ENCODE measurements at regions not wholly inside any gene's neighbourhood (a gene's known extent, or its start where the extent isn't known, plus 50 kb on each side); places are given as distances from the start of the nearest gene placed in this dataset.

DNA sequence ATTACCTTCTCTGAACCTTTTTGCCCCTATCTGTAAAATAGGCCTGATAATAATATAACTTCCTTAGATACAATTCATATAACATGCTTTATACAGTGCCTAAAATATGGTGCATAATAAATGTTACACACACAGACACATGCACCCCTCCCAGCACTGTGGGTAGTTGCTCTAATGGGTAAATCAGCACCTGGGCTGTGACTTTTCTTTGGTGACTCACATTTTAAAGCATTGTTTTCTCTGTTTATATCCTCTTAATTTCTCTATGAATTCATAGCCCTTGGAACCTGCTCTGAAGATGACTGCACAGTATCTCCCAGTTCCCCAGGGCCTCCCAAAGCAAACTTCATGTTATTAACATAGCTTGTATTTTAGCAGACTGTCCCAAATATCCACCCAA lies 248.2 kb upstream of the TNP1 start:
- H3K4me1 ChIP-seq (ENCODE audit: control insufficient read depth in 5 of 5, insufficient read depth in 5 of 5, low read length in 5 of 5): no peaks in the 10 kb centered on the region
- H3K9me3 ChIP-seq (ENCODE audit: control insufficient read depth in 4 of 4, insufficient read depth in 3 of 4, low read length in 3 of 4): no peaks in the 10 kb centered on the region
- no peaks in the 10 kb centered on the region for H3K27me3 ChIP-seq (ENCODE audit: control insufficient read depth in 3 of 3, insufficient read depth in 3 of 3, low read length in 2 of 3)
- no peak overlapping the region for H3K4me3 ChIP-seq
- H3K36me3 ChIP-seq (ENCODE audit: control insufficient read depth in 4 of 4, insufficient read depth in 4 of 4, low read length in 4 of 4): no peaks in the 10 kb centered on the region
- ATAC-seq (ENCODE audit: insufficient read depth, low FRiP score): no peak
- H3K27ac ChIP-seq (ENCODE audit: low read depth in 1 of 2, low read length in 1 of 2): no peak overlapping the region
- TF ChIP-seq, protein P1, sequence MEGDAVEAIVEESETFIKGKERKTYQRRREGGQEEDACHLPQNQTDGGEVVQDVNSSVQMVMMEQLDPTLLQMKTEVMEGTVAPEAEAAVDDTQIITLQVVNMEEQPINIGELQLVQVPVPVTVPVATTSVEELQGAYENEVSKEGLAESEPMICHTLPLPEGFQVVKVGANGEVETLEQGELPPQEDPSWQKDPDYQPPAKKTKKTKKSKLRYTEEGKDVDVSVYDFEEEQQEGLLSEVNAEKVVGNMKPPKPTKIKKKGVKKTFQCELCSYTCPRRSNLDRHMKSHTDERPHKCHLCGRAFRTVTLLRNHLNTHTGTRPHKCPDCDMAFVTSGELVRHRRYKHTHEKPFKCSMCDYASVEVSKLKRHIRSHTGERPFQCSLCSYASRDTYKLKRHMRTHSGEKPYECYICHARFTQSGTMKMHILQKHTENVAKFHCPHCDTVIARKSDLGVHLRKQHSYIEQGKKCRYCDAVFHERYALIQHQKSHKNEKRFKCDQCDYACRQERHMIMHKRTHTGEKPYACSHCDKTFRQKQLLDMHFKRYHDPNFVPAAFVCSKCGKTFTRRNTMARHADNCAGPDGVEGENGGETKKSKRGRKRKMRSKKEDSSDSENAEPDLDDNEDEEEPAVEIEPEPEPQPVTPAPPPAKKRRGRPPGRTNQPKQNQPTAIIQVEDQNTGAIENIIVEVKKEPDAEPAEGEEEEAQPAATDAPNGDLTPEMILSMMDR (IDR thresholded peaks at IDR 0.05; ENCODE audit: control extremely low read depth, extremely low read depth): no peak
- no peak for DNase-seq
- no peak overlapping the region for H3K9ac ChIP-seq (ENCODE audit: insufficient read depth in 1 of 2, low read length in 2 of 2)

DNA sequence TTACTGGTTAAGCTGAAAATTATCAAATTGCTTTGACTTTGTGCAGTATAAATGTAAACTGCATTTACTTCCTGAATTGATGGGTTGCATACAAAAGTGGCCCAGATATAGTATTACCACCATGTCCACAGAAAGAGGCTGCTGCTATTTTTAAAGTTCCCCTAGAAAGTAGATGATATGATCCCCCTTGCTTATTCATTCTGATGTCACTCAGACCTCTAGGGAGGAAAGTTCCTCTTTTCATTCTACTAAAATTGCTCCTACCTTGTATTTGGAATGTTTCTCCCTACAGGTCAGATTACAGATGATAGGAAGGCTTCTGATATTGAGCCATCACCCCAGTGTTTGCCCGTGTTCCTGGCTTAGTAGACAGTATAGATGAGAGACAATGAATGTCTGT lies 247.6 kb upstream of the TNP1 start:
- Histone ChIP-seq H3K27me3 (ENCODE audit: control insufficient read depth in 3 of 3, insufficient read depth in 3 of 3, low read length in 2 of 3) (no peaks in the 10 kb centered on the region), H3K27ac (ENCODE audit: low read depth in 1 of 2, low read length in 1 of 2) (no peak overlapping the region), H3K4me3 (no peak overlapping the region), H3K9me3 (ENCODE audit: control insufficient read depth in 4 of 4, insufficient read depth in 3 of 4, low read length in 3 of 4) (no peaks in the 10 kb centered on the region), H3K4me1 (ENCODE audit: control insufficient read depth in 5 of 5, insufficient read depth in 5 of 5, low read length in 5 of 5) (no peaks in the 10 kb centered on the region), H3K36me3 (ENCODE audit: control insufficient read depth in 4 of 4, insufficient read depth in 4 of 4, low read length in 4 of 4) (no peaks in the 10 kb centered on the region), H3K9ac (ENCODE audit: insufficient read depth in 1 of 2, low read length in 2 of 2) (no peak overlapping the region)
- TF ChIP-seq, protein P1 (IDR thresholded peaks at IDR 0.05; ENCODE audit: control extremely low read depth, extremely low read depth): no peak
- DNase-seq: no peak
- no peak for ATAC-seq (ENCODE audit: insufficient read depth, low FRiP score)
- 75 to 81% methylated on average over 1 of the region's 1 CpG for WGBS, 2 donors

DNA sequence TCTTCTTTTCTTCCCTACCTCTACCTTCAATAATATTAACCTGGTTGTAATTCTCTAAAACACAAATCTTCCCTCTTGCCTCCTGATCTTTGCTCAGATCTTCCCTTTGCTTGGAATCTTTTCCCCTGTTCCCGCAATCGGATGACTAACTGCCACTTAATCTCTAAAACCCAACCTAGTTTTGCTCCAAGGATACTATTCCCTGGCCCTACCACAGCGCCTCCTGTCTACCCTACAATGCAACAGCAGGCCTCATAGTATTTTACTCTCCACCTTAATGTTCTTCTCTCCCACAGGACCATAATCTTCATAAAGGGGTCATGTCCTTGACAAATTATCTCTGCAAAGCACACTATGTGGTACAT lies 246.8 kb upstream of the TNP1 start:
- no peak overlapping the region for H3K4me3 ChIP-seq
- TF ChIP-seq, protein P1 (IDR thresholded peaks at IDR 0.05; ENCODE audit: control extremely low read depth, extremely low read depth): no peak
- no peak for ATAC-seq (ENCODE audit: insufficient read depth, low FRiP score)
- no peaks in the 10 kb centered on the region for H3K27me3 ChIP-seq (ENCODE audit: control insufficient read depth in 3 of 3, insufficient read depth in 3 of 3, low read length in 2 of 3)
- no peaks in the 10 kb centered on the region for H3K4me1 ChIP-seq (ENCODE audit: control insufficient read depth in 5 of 5, insufficient read depth in 5 of 5, low read length in 5 of 5)
- no peak overlapping the region for H3K9ac ChIP-seq (ENCODE audit: insufficient read depth in 1 of 2, low read length in 2 of 2)
- no peak for DNase-seq
- WGBS, 2 donors: 93% methylated on average over 3 of the region's 3 CpGs
- no peak overlapping the region for H3K27ac ChIP-seq (ENCODE audit: low read depth in 1 of 2, low read length in 1 of 2)
- no peaks in the 10 kb centered on the region for H3K9me3 ChIP-seq (ENCODE audit: control insufficient read depth in 4 of 4, insufficient read depth in 3 of 4, low read length in 3 of 4)
- H3K36me3 ChIP-seq (ENCODE audit: control insufficient read depth in 4 of 4, insufficient read depth in 4 of 4, low read length in 4 of 4): no peaks in the 10 kb centered on the region
